Panc1 (cell line): ENCODE measurements at regions not wholly inside any gene's neighbourhood (a gene's known extent, or its start where the extent isn't known, plus 50 kb on each side); places are given as distances from the start of the nearest gene placed in this dataset.

Source experiments
- ATAC-seq: fragments of 200-7000 bp; cut with Tn5 transposase; 2 replicates; pipeline ENCODE4 v1.9.1; 2020; ENCODE audit warnings: mild to moderate bottlenecking, moderate library complexity
- BruUV-seq: library from RNA; stranded (reverse); fragments of 400-500 nt; replicated peaks from 2 replicates; lab custom pipeline; 2021; lab: Mats Ljungman, UMichigan
- CTCF ChIA-PET: fragments of 300-600 bp; sonication (Branson Sonifier 250); formaldehyde crosslinking; loops from one replicate; lab custom pipeline; 2022; ENCODE audit warnings: antibody characterized with exemption; lab: Charles Lee
- POLR2A ChIA-PET: fragments of 300-600 bp; sonication (Branson Sonifier 250); formaldehyde crosslinking; loops from one replicate; lab custom pipeline; 2022; ENCODE audit warnings: antibody characterized with exemption; lab: Charles Lee
- DNase-seq: peaks from one replicate; pipeline ENCODE4 v3.0.0-alpha.2; 2010; ENCODE audit warnings: low read depth, low spot score
- H3K27ac ChIP-seq: 2 replicates; pipeline ENCODE4 v1.5.1; 2011; ENCODE audit warnings: mild to moderate bottlenecking, low read length, inconsistent platforms
- H3K27me3 ChIP-seq: fragments of 200-500 bp; sonication (Bioruptor generic); 2 replicates; pipeline ENCODE4 v1.6.0; 2014; ENCODE audit warnings: low read length, inconsistent platforms; ENCODE audit not compliant: control insufficient read depth, insufficient read depth
- H3K36me3 ChIP-seq: fragments of 200-500 bp; sonication (Bioruptor generic); 2 replicates; pipeline ENCODE4 v1.5.1; 2014; ENCODE audit warnings: inconsistent platforms, mild to moderate bottlenecking, low read length, moderate library complexity; ENCODE audit not compliant: control insufficient read depth, insufficient read depth
- H3K4me1 ChIP-seq: 2 replicates; pipeline ENCODE4 v1.5.1; 2011; ENCODE audit warnings: inconsistent platforms, mild to moderate bottlenecking, low read length, moderate library complexity; ENCODE audit not compliant: control insufficient read depth, insufficient read depth
- H3K4me3 ChIP-seq, 2 experiments: 2 replicates each; pipeline ENCODE4 v1.5.1; 2011 to 2012; ENCODE audit warnings: low read depth in 2 of 2, low read length in 2 of 2, mild to moderate bottlenecking in 2 of 2, inconsistent platforms in 1 of 2, moderate library complexity in 1 of 2
- H3K9me3 ChIP-seq: fragments of 200-500 bp; sonication (Bioruptor generic); 2 replicates; pipeline ENCODE4 v1.5.1; 2014; ENCODE audit warnings: low read depth, mild to moderate bottlenecking, inconsistent platforms, low read length, moderate library complexity; ENCODE audit not compliant: control insufficient read depth, insufficient read depth
- CTCF ChIP-seq: fragments of 450-650 bp; IDR thresholded peaks from 2 replicates; pipeline ENCODE4 v1.5.1; 2017; ENCODE audit warnings: mild to moderate bottlenecking
- POLR2AphosphoS5 ChIP-seq: IDR thresholded peaks from 2 replicates; pipeline ENCODE4 v1.6.1; 2012; ENCODE audit warnings: mild to moderate bottlenecking, low read depth, low read length, moderate library complexity
- REST ChIP-seq, 2 experiments: IDR thresholded peaks; 2 replicates each; pipeline ENCODE4 v1.6.1; 2011 to 2012; ENCODE audit warnings: low read depth in 2 of 2, control low read depth in 1 of 2, low read length in 1 of 2, mild to moderate bottlenecking in 1 of 2, moderate library complexity in 1 of 2; ENCODE audit not compliant: insufficient read depth in 1 of 2
- SIN3A ChIP-seq: IDR thresholded peaks from 2 replicates; pipeline ENCODE4 v1.6.1; 2012; ENCODE audit warnings: low read depth, mild to moderate bottlenecking, low read length, moderate library complexity, borderline replicate concordance; ENCODE audit not compliant: insufficient read depth
- TCF7L2 ChIP-seq: IDR thresholded peaks from 2 replicates; pipeline ENCODE4 v1.6.1; 2011; ENCODE audit warnings: mild to moderate bottlenecking, low read depth, low read length, inconsistent platforms
- in situ Hi-C: cut with HindIII; loops from 2 replicates; pipeline ENCODE4 v1.10.0; 2016; ENCODE audit warnings: low sequenced_read_pairs, low pct_unique_long_range_greater_than_20kb
- intact Hi-C: fragments of 100-400 bp; cut with micrococcal nuclease; formaldehyde crosslinking; loops from one replicate; pipeline ENCODE4 v1.10.0; 2022; ENCODE audit not compliant: unreplicated experiment

GRCh38 chr10:44854693-44855350, 56.3 kb upstream of the TMEM72 start:
- BruUV-seq, result no TSS peak
- ATAC-seq, result no peak
- no peak overlapping the region for H3K27ac ChIP-seq
- ChIA-PET CTCF (no interaction called here), POLR2A (no interaction called here)
- no peaks in the 10 kb centered on the region for H3K27me3 ChIP-seq
- TF ChIP-seq REST (IDR thresholded peaks at IDR 0.05; ENCODE audit: insufficient read depth in 1 of 2, low read depth in 2 of 2, low read length in 1 of 2) (no peak), SIN3A (no peak), POLR2AphosphoS5 (no peak), CTCF (no peak), TCF7L2 (no peak)
- no peak for DNase-seq
- no peaks in the 10 kb centered on the region for H3K9me3 ChIP-seq
- no peaks in the 10 kb centered on the region for H3K4me1 ChIP-seq
- H3K4me3 ChIP-seq, result no peak overlapping the region
- in situ Hi-C loops, result no loop called here
- intact Hi-C loops, result loop anchor here (5.0 to 10.0 kb wide), 2 partner anchors 468 to 540 kb away; partner anchors contain the start of gene CXCL12
- H3K36me3 ChIP-seq, result no peaks in the 10 kb centered on the region

- H3K27me3 ChIP-seq, result no peaks in the 10 kb centered on the region
These were observed 54.4 kb upstream of the TMEM72 start for GRCh38 chr10:44856696-44857095.

More at GRCh38 chr10:44856696-44857095, 54.4 kb upstream of the TMEM72 start:
- in situ Hi-C loops (no loop called here), intact Hi-C loops (loop anchor here (5.0 to 10.0 kb wide), 2 partner anchors 469 to 542 kb away; partner anchors contain the start of gene CXCL12)
- BruUV-seq, result no TSS peak
- no peaks in the 10 kb centered on the region for H3K36me3 ChIP-seq
- TF ChIP-seq SIN3A (no peak), REST (IDR thresholded peaks at IDR 0.05; ENCODE audit: insufficient read depth in 1 of 2, low read depth in 2 of 2, low read length in 1 of 2) (no peak), CTCF (no peak), TCF7L2 (no peak), POLR2AphosphoS5 (no peak)
- no peak overlapping the region for H3K27ac ChIP-seq
- CTCF ChIA-PET, result no interaction called here
- H3K4me3 ChIP-seq, result no peak overlapping the region
- ATAC-seq, result no peak
- no peaks in the 10 kb centered on the region for H3K4me1 ChIP-seq
- H3K9me3 ChIP-seq, result no peaks in the 10 kb centered on the region
- POLR2A ChIA-PET, result no interaction called here
- no peak for DNase-seq
